ENCODE measurements at regions not wholly inside any gene's neighbourhood (a gene's known extent, or its start where the extent isn't known, plus 50 kb on each side); places are given as distances from the start of the nearest gene placed in this dataset.

GRCh38 chr4:138451276-138451663 is 209.1 kb upstream of the SLC7A11 start:
- DNase-seq (ENCODE audit: low spot score in 2 of 2) = no peak
- Histone ChIP-seq H3K9me3 (no peaks in the 10 kb centered on the region), H3K36me3 (no peaks in the 10 kb centered on the region), H3K27ac (no peak overlapping the region), H3K4me1 (peaks cover 3% of the 10 kb centered on the region), H3K4me3 (no peak overlapping the region), H3K27me3 (no peaks in the 10 kb centered on the region)
- TF ChIP-seq POLR2AphosphoS5 (IDR thresholded peaks at IDR 0.05) (no peak), EP300 (IDR thresholded peaks at IDR 0.05) (no peak), CTCF (IDR thresholded peaks at IDR 0.05) (no peak), POLR2A (IDR thresholded peaks at IDR 0.05) (no peak)
- WGBS = 76% methylated on average over 1 of the region's 1 CpG

- Histone ChIP-seq H3K4me1 (peaks cover 3% of the 10 kb centered on the region), H3K4me3 (no peak overlapping the region), H3K27me3 (no peaks in the 10 kb centered on the region), H3K27ac (no peak overlapping the region), H3K36me3 (no peaks in the 10 kb centered on the region), H3K9me3 (no peaks in the 10 kb centered on the region)
- no peak for DNase-seq (ENCODE audit: low spot score in 2 of 2)
- WGBS = 65% methylated on average over 3 of the region's 3 CpGs
- TF ChIP-seq EP300 (IDR thresholded peaks at IDR 0.05) (no peak), POLR2A (IDR thresholded peaks at IDR 0.05) (no peak), POLR2AphosphoS5 (IDR thresholded peaks at IDR 0.05) (no peak), CTCF (IDR thresholded peaks at IDR 0.05) (no peak)
These were observed 208.6 kb upstream of the SLC7A11 start for GRCh38 chr4:138450546-138451275.

- H3K4me3 ChIP-seq = no peak overlapping the region
- DNase-seq (ENCODE audit: low spot score in 2 of 2) = no peak
- peaks cover 3% of the 10 kb centered on the region for H3K4me1 ChIP-seq
- H3K9me3 ChIP-seq = no peaks in the 10 kb centered on the region
- H3K27ac ChIP-seq = no peak overlapping the region
- WGBS = 45% methylated on average over 3 of the region's 3 CpGs
- H3K36me3 ChIP-seq = no peaks in the 10 kb centered on the region
- H3K27me3 ChIP-seq = no peaks in the 10 kb centered on the region
- no peak for TF ChIP-seq POLR2A (IDR thresholded peaks at IDR 0.05)
- no peak for TF ChIP-seq CTCF (IDR thresholded peaks at IDR 0.05)
- no peak for TF ChIP-seq POLR2AphosphoS5 (IDR thresholded peaks at IDR 0.05)
- no peak for TF ChIP-seq EP300 (IDR thresholded peaks at IDR 0.05)
These were observed 207.8 kb upstream of the SLC7A11 start for GRCh38 chr4:138449938-138450337.

- H3K27me3 ChIP-seq = no peaks in the 10 kb centered on the region
- 46% methylated on average over 1 of the region's 1 CpG for WGBS
- H3K4me1 ChIP-seq = peaks cover 3% of the 10 kb centered on the region
- H3K9me3 ChIP-seq = no peaks in the 10 kb centered on the region
- H3K27ac ChIP-seq = no peak overlapping the region
- TF ChIP-seq CTCF (IDR thresholded peaks at IDR 0.05) (no peak), POLR2AphosphoS5 (IDR thresholded peaks at IDR 0.05) (no peak), POLR2A (IDR thresholded peaks at IDR 0.05) (no peak), EP300 (IDR thresholded peaks at IDR 0.05) (no peak)
- H3K4me3 ChIP-seq = no peak overlapping the region
- no peaks in the 10 kb centered on the region for H3K36me3 ChIP-seq
- DNase-seq (ENCODE audit: low spot score in 2 of 2) = no peak
These were observed 206.0 kb upstream of the SLC7A11 start for GRCh38 chr4:138448169-138448568.

GRCh38 chr4:138446456-138446855 is 204.3 kb upstream of the SLC7A11 start:
- no peak overlapping the region for H3K27ac ChIP-seq
- DNase-seq (ENCODE audit: low spot score in 2 of 2) = no peak
- no peak for TF ChIP-seq POLR2A (IDR thresholded peaks at IDR 0.05)
- TF ChIP-seq EP300 (IDR thresholded peaks at IDR 0.05) = no peak
- no peak for TF ChIP-seq POLR2AphosphoS5 (IDR thresholded peaks at IDR 0.05)
- no peak for TF ChIP-seq CTCF (IDR thresholded peaks at IDR 0.05)
- 97% methylated on average over 5 of the region's 5 CpGs for WGBS
- no peak overlapping the region for H3K4me3 ChIP-seq
- H3K36me3 ChIP-seq = no peaks in the 10 kb centered on the region
- H3K27me3 ChIP-seq = no peaks in the 10 kb centered on the region
- peaks cover 3% of the 10 kb centered on the region for H3K4me1 ChIP-seq
- no peaks in the 10 kb centered on the region for H3K9me3 ChIP-seq
